GM12878 (cell line): ENCODE measurements at regions not wholly inside any gene's neighbourhood (a gene's known extent, or its start where the extent isn't known, plus 50 kb on each side); places are given as distances from the start of the nearest gene placed in this dataset.

Source experiments
- BHLHE40 ChIP-seq, 2 experiments: fragments of 450-650 bp in 1 of 2; IDR thresholded peaks; 2 replicates each; pipeline ENCODE4 v1.6.1; 2011 to 2017; ENCODE audit warnings: low read depth in 2 of 2, borderline replicate concordance in 1 of 2, improper control_type of control experiment in 1 of 2, low read length in 1 of 2, mild to moderate bottlenecking in 1 of 2
- EGR1 ChIP-seq, 2 experiments: IDR thresholded peaks; 1 replicate in 1 of 2; 2 replicates in 1 of 2; pipeline ENCODE4 v1.6.1; 2011 to 2012; ENCODE audit warnings: low read depth in 2 of 2, low read length in 2 of 2, borderline replicate concordance in 1 of 2, mild to moderate bottlenecking in 1 of 2, moderate library complexity in 1 of 2
- LARP7 ChIP-seq: fragments of 450-650 bp; IDR thresholded peaks from 2 replicates; pipeline ENCODE4 v1.6.1; 2017; ENCODE audit warnings: mild to moderate bottlenecking
- MEF2B ChIP-seq: fragments of 450-650 bp; IDR thresholded peaks from 2 replicates; pipeline ENCODE4 v1.6.1; 2018; ENCODE audit warnings: mild to moderate bottlenecking, moderate library complexity; ENCODE audit not compliant: partially characterized antibody, poor library complexity, severe bottlenecking
- NKRF ChIP-seq: fragments of 450-650 bp; conservative IDR thresholded peaks from 2 replicates; pipeline ENCODE4 v1.6.1; 2017; ENCODE audit warnings: mild to moderate bottlenecking, moderate library complexity
- TARDBP ChIP-seq: IDR thresholded peaks from 2 replicates; pipeline ENCODE4 v1.6.1; 2016; ENCODE audit warnings: borderline replicate concordance
- TF ChIP-seq, protein P1 (sequence below): fragments of 150-350 bp; IDR thresholded peaks from 2 replicates; pipeline ENCODE4 v1.6.1; 2016; ENCODE audit warnings: low read depth, low read length
- TF ChIP-seq, protein P2 (sequence below): fragments of 450-650 bp; IDR thresholded peaks from 2 replicates; pipeline ENCODE4 v1.6.1; 2018; ENCODE audit warnings: mild to moderate bottlenecking, low read depth, moderate library complexity; ENCODE audit not compliant: partially characterized antibody
- TF ChIP-seq, protein P3 (sequence below): IDR thresholded peaks from 2 replicates; pipeline ENCODE4 v1.6.1; 2012; ENCODE audit warnings: mild to moderate bottlenecking, low read depth, low read length

DNA sequence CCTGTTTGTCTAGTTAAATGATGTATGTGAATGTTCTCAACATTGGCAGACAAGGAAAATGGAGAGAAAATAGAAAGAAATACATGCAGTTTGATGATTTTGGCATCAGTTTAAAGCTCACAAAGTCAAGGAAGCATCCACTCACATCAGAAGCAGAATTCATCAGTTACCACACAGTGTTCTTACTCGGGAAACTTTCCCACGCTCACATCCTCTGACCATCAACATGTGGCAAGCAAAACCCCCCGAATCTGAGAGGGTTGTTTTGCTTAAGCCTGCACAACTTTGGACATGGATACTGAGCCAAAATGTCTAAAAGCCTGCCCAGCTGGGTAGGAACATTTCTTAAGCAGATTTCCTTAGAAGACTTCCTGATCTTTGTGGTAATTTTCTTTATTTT is 407.6 kb downstream of the ANKRD50 start (continued):
- TF ChIP-seq, protein P1, sequence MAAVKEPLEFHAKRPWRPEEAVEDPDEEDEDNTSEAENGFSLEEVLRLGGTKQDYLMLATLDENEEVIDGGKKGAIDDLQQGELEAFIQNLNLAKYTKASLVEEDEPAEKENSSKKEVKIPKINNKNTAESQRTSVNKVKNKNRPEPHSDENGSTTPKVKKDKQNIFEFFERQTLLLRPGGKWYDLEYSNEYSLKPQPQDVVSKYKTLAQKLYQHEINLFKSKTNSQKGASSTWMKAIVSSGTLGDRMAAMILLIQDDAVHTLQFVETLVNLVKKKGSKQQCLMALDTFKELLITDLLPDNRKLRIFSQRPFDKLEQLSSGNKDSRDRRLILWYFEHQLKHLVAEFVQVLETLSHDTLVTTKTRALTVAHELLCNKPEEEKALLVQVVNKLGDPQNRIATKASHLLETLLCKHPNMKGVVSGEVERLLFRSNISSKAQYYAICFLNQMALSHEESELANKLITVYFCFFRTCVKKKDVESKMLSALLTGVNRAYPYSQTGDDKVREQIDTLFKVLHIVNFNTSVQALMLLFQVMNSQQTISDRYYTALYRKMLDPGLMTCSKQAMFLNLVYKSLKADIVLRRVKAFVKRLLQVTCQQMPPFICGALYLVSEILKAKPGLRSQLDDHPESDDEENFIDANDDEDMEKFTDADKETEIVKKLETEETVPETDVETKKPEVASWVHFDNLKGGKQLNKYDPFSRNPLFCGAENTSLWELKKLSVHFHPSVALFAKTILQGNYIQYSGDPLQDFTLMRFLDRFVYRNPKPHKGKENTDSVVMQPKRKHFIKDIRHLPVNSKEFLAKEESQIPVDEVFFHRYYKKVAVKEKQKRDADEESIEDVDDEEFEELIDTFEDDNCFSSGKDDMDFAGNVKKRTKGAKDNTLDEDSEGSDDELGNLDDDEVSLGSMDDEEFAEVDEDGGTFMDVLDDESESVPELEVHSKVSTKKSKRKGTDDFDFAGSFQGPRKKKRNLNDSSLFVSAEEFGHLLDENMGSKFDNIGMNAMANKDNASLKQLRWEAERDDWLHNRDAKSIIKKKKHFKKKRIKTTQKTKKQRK, result no peak
- TF ChIP-seq, protein P2, sequence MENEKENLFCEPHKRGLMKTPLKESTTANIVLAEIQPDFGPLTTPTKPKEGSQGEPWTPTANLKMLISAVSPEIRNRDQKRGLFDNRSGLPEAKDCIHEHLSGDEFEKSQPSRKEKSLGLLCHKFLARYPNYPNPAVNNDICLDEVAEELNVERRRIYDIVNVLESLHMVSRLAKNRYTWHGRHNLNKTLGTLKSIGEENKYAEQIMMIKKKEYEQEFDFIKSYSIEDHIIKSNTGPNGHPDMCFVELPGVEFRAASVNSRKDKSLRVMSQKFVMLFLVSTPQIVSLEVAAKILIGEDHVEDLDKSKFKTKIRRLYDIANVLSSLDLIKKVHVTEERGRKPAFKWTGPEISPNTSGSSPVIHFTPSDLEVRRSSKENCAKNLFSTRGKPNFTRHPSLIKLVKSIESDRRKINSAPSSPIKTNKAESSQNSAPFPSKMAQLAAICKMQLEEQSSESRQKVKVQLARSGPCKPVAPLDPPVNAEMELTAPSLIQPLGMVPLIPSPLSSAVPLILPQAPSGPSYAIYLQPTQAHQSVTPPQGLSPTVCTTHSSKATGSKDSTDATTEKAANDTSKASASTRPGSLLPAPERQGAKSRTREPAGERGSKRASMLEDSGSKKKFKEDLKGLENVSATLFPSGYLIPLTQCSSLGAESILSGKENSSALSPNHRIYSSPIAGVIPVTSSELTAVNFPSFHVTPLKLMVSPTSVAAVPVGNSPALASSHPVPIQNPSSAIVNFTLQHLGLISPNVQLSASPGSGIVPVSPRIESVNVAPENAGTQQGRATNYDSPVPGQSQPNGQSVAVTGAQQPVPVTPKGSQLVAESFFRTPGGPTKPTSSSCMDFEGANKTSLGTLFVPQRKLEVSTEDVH, result no peak
- TF ChIP-seq BHLHE40 (IDR thresholded peaks at IDR 0.05; ENCODE audit: borderline replicate concordance in 1 of 2, low read depth in 2 of 2, low read length in 1 of 2) (no peak), TARDBP (no peak), LARP7 (no peak), EGR1 (IDR thresholded peaks at IDR 0.05; ENCODE audit: borderline replicate concordance in 1 of 2, low read depth in 2 of 2, low read length in 2 of 2) (no peak), MEF2B (no peak), NKRF (no peak)
- TF ChIP-seq, protein P3, sequence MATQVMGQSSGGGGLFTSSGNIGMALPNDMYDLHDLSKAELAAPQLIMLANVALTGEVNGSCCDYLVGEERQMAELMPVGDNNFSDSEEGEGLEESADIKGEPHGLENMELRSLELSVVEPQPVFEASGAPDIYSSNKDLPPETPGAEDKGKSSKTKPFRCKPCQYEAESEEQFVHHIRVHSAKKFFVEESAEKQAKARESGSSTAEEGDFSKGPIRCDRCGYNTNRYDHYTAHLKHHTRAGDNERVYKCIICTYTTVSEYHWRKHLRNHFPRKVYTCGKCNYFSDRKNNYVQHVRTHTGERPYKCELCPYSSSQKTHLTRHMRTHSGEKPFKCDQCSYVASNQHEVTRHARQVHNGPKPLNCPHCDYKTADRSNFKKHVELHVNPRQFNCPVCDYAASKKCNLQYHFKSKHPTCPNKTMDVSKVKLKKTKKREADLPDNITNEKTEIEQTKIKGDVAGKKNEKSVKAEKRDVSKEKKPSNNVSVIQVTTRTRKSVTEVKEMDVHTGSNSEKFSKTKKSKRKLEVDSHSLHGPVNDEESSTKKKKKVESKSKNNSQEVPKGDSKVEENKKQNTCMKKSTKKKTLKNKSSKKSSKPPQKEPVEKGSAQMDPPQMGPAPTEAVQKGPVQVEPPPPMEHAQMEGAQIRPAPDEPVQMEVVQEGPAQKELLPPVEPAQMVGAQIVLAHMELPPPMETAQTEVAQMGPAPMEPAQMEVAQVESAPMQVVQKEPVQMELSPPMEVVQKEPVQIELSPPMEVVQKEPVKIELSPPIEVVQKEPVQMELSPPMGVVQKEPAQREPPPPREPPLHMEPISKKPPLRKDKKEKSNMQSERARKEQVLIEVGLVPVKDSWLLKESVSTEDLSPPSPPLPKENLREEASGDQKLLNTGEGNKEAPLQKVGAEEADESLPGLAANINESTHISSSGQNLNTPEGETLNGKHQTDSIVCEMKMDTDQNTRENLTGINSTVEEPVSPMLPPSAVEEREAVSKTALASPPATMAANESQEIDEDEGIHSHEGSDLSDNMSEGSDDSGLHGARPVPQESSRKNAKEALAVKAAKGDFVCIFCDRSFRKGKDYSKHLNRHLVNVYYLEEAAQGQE, result no peak
